SK-N-SH (cell line): ENCODE measurements at regions not wholly inside any gene's neighbourhood (a gene's known extent, or its start where the extent isn't known, plus 50 kb on each side); places are given as distances from the start of the nearest gene placed in this dataset.
"Not testable (repeated sequence)": the region's sequence is repeated elsewhere in the genome, so short reads cannot be mapped to it uniquely, and the experiment has no call there.

ENCODE experiments used
- CTCF ChIA-PET: fragments of 300-600, 350-600 bp; formaldehyde crosslinking; extraction: SDS; loops from one replicate; lab custom pipeline; 2021; lab: Yijun Ruan, JAX
- POLR2A ChIA-PET: fragments of 350-600 bp; sonication (Branson Sonifier 250); formaldehyde crosslinking; extraction: SDS; loops from one replicate; lab custom pipeline; 2020; ENCODE audit warnings: antibody characterized with exemption, inconsistent platforms; lab: Yijun Ruan, JAX
- DNase-seq: peaks from one replicate; pipeline ENCODE4 v3.0.0; 2012
- H2AFZ ChIP-seq: fragments of 200-600 bp; sonication (generic); 2 replicates; pipeline ENCODE4 v1.8.1; 2016; ENCODE audit warnings: antibody characterized with exemption, mild to moderate bottlenecking, low read depth
- H3F3A ChIP-seq: fragments of 200-600 bp; sonication (generic); replicated peaks from 2 replicates; pipeline ENCODE3; 2016; ENCODE audit warnings: antibody characterized with exemption, mild to moderate bottlenecking; ENCODE audit not compliant: insufficient read depth
- H3K27ac ChIP-seq, 2 experiments: fragments of 200-500 bp in 1 of 2; fragments of 200-600 bp in 1 of 2; sonication (Bioruptor generic) in 1 of 2; sonication (generic), shearing (Covaris generic) in 1 of 2; 2 replicates each; pipeline versions ENCODE4 v1.5.1 to v1.6.1; 2014 to 2016; ENCODE audit warnings: low read depth in 2 of 2, inconsistent platforms in 1 of 2, low read length in 1 of 2, mild to moderate bottlenecking in 1 of 2, mixed read lengths in 1 of 2
- H3K27me3 ChIP-seq: fragments of 200-600 bp; sonication (generic), shearing (Covaris generic); 2 replicates; pipeline ENCODE4 v1.6.1; 2016; ENCODE audit warnings: mixed run types; ENCODE audit not compliant: insufficient read depth
- H3K36me3 ChIP-seq, 2 experiments: fragments of 200-500 bp in 1 of 2; fragments of 200-600 bp in 1 of 2; sonication (Bioruptor generic) in 1 of 2; sonication (generic) in 1 of 2; replicated peaks in 1 of 2; 2 replicates each; pipeline versions ENCODE3 to v1.5.1; 2014 to 2016; ENCODE audit warnings: low read length in 1 of 2, mild to moderate bottlenecking in 1 of 2; ENCODE audit not compliant: insufficient read depth in 2 of 2, control insufficient read depth in 1 of 2
- H3K4me1 ChIP-seq, 2 experiments: fragments of 200-500 bp in 1 of 2; fragments of 200-600 bp in 1 of 2; sonication (Bioruptor generic) in 1 of 2; sonication (generic), shearing (Covaris generic) in 1 of 2; 2 replicates each; pipeline versions ENCODE4 v1.5.1 to v1.6.1; 2014 to 2016; ENCODE audit warnings: low read depth in 1 of 2, low read length in 1 of 2, mixed run types in 1 of 2; ENCODE audit not compliant: insufficient read depth in 2 of 2, control insufficient read depth in 1 of 2
- H3K4me2 ChIP-seq: fragments of 200-600 bp; sonication (generic), shearing (Covaris generic); 2 replicates; pipeline ENCODE4 v1.6.1; 2017; ENCODE audit warnings: mixed run types
- H3K4me3 ChIP-seq, 2 experiments: fragments of 200-500 bp in 1 of 2; fragments of 200-600 bp in 1 of 2; sonication (Bioruptor generic) in 1 of 2; sonication (generic), shearing (Covaris generic) in 1 of 2; 2 replicates each; pipeline versions ENCODE4 v1.5.1 to v1.8.1; 2014 to 2016; ENCODE audit warnings: low read depth in 2 of 2, inconsistent platforms in 1 of 2, low read length in 1 of 2, mild to moderate bottlenecking in 1 of 2, mixed read lengths in 1 of 2, moderate library complexity in 1 of 2
- H3K79me2 ChIP-seq: fragments of 200-600 bp; sonication (generic); 2 replicates; pipeline ENCODE4 v1.8.1; 2017; ENCODE audit warnings: mild to moderate bottlenecking; ENCODE audit not compliant: insufficient read depth
- H3K9ac ChIP-seq: fragments of 200-600 bp; sonication (generic); 2 replicates; pipeline ENCODE4 v1.6.1; 2017; ENCODE audit warnings: mixed run types
- H3K9me2 ChIP-seq: fragments of 200-600 bp; sonication (generic); 2 replicates; pipeline ENCODE4 v1.6.1; 2017; ENCODE audit warnings: mixed run types
- H3K9me3 ChIP-seq: fragments of 200-600 bp; sonication (generic); 2 replicates; pipeline ENCODE4 v1.6.1; 2017; ENCODE audit warnings: mixed run types, mild to moderate bottlenecking, moderate library complexity
- H4K20me1 ChIP-seq: fragments of 200-600 bp; sonication (generic); 2 replicates; pipeline ENCODE4 v1.6.1; 2017; ENCODE audit warnings: mild to moderate bottlenecking, mixed run types; ENCODE audit not compliant: insufficient read depth
- CHD2 ChIP-seq: fragments of 150-350 bp; IDR thresholded peaks from 2 replicates; pipeline ENCODE4 v1.6.1; 2018; ENCODE audit warnings: low read length; ENCODE audit not compliant: partially characterized antibody
- EP300 ChIP-seq, 2 experiments: IDR thresholded peaks; 2 replicates each; pipeline versions ENCODE4 v1.4.0 to v1.6.1; 2012; ENCODE audit warnings: borderline replicate concordance in 1 of 2, low read depth in 1 of 2, low read length in 1 of 2
- EZH2phosphoT487 ChIP-seq: fragments of 200-600 bp; sonication (generic); IDR thresholded peaks from 2 replicates; pipeline ENCODE4 v1.6.1; 2017; ENCODE audit warnings: low read depth, mixed run types, mild to moderate bottlenecking, antibody characterized with exemption, moderate library complexity, borderline replicate concordance
- IRF3 ChIP-seq: fragments of 150-350 bp; IDR thresholded peaks from 2 replicates; pipeline ENCODE4 v1.6.1; 2016; ENCODE audit warnings: mild to moderate bottlenecking, low read depth, low read length
- MAX ChIP-seq: IDR thresholded peaks from 2 replicates; pipeline ENCODE4 v1.4.0; 2012; ENCODE audit warnings: low read depth
- MEF2A ChIP-seq: IDR thresholded peaks from 2 replicates; pipeline ENCODE4 v1.4.0; 2012; ENCODE audit warnings: low read depth, borderline replicate concordance
- MXI1 ChIP-seq: IDR thresholded peaks from 2 replicates; pipeline ENCODE4 v1.6.1; 2012; ENCODE audit warnings: mild to moderate bottlenecking, low read depth, low read length, improper control_type of control experiment
- NFIC ChIP-seq: IDR thresholded peaks from 2 replicates; pipeline ENCODE4 v1.4.0; 2012; ENCODE audit warnings: borderline replicate concordance
- RCOR1 ChIP-seq: fragments of 150-350 bp; IDR thresholded peaks from 2 replicates; pipeline ENCODE4 v1.6.1; 2017; ENCODE audit warnings: antibody characterized with exemption, low read length
- SIN3A ChIP-seq: IDR thresholded peaks from 2 replicates; pipeline ENCODE4 v1.6.1; 2012; ENCODE audit warnings: low read depth, mild to moderate bottlenecking, low read length, moderate library complexity, borderline replicate concordance
- SMC3 ChIP-seq: IDR thresholded peaks from 2 replicates; pipeline ENCODE4 v1.6.1; 2012; ENCODE audit warnings: low read depth, low read length, improper control_type of control experiment
- TEAD4 ChIP-seq: IDR thresholded peaks from 2 replicates; pipeline ENCODE4 v1.4.0; 2012; ENCODE audit warnings: mild to moderate bottlenecking, borderline replicate concordance; ENCODE audit not compliant: insufficient read depth
- WGBS: methylation state at CpG from one replicate; pipeline ENCODE4 v1.1.6; 2017; ENCODE audit warnings: low lambda C conversion rate; 5-methylcytosine and 5-hydroxymethylcytosine counted together

- peak; percentile 88 for TF ChIP-seq NFIC
- TF ChIP-seq EP300 (IDR thresholded peaks at IDR 0.05; ENCODE audit: borderline replicate concordance in 1 of 2, low read depth in 1 of 2, low read length in 1 of 2): peak in 1 of 2 experiments; percentile 80; a peak in 2 of 4 replicates
- TF ChIP-seq TEAD4: 0 out of 2 replicates have a peak, but pooled peaks have one; percentile 61
These were observed 146.8 kb downstream of the SEC14L1 start (continued) for GRCh38 chr17:77287432-77288068.

- TF ChIP-seq SMC3 (no peak), EP300 (IDR thresholded peaks at IDR 0.05; ENCODE audit: borderline replicate concordance in 1 of 2, low read depth in 1 of 2, low read length in 1 of 2) (no peak), IRF3 (no peak), MEF2A (no peak), EZH2phosphoT487 (no peak), MXI1 (no peak), SIN3A (no peak), CHD2 (no peak), NFIC (no peak), RCOR1 (no peak), TEAD4 (no peak), MAX (no peak)
- TF ChIP-seq, all 33 proteins: peak for 0
- Histone ChIP-seq H3K9ac (peak overlapping the region; percentile 71), H4K20me1 (no peaks in the 10 kb centered on the region), H3K4me2 (peak overlapping the region; percentile 80), H3K36me3 (no peaks in the 10 kb centered on the region), H3K4me1 (peaks cover 41 to 57% of the 10 kb centered on the region in 2 experiments), H3K9me2 (no peaks in the 10 kb centered on the region), H3K27ac (peak overlapping the region; percentile 95 to 98), H3K9me3 (no peaks in the 10 kb centered on the region), H3F3A (peaks cover 42% of the 10 kb centered on the region), H3K27me3 (no peaks in the 10 kb centered on the region), H2AFZ (no peak overlapping the region), H3K4me3 (peak overlapping the region; percentile 35; a peak in 2 of 4 replicates), H3K79me2 (peaks cover 38% of the 10 kb centered on the region; the same call in 1 of the 2 replicates)
- 83% methylated on average over 15 of the region's 17 CpGs for WGBS
- DNase-seq: no peak
- ChIA-PET POLR2A (interaction anchor here (1.0 to 1.9 kb wide), 3 partner anchors 19 to 200 kb away, joined by 3 to 10 read pairs (median 4); no protein-coding TSS in a partner anchor), CTCF (interaction anchor here (0.6 to 1.4 kb wide), 7 partner anchors 10 to 232 kb away, joined by 3 to 5 read pairs (median 3); no protein-coding TSS in a partner anchor)
These were observed 147.4 kb downstream of the SEC14L1 start for GRCh38 chr17:77288115-77288619.

- CTCF ChIA-PET: interaction anchor here (0.7 kb wide), 1 partner anchor 351 kb away, joined by 3 read pairs; no protein-coding TSS in a partner anchor
- POLR2A ChIA-PET: interaction anchor here (0.6 kb wide), 1 partner anchor 591 kb away, joined by 3 read pairs; no protein-coding TSS in a partner anchor
- WGBS: 97% methylated on average over 20 of the region's 20 CpGs
These were observed 150.2 kb downstream of the SEC14L1 start for GRCh38 chr17:77290759-77291558.

More at GRCh38 chr17:77290759-77291558, 150.2 kb downstream of the SEC14L1 start:
- H3K27me3 ChIP-seq, H4K20me1 ChIP-seq, H3K9me3 ChIP-seq, H3K27ac ChIP-seq, H3K36me3 ChIP-seq, H3K4me2 ChIP-seq, H3K9me2 ChIP-seq, DNase-seq, H3K4me3 ChIP-seq, H2AFZ ChIP-seq, H3K9ac ChIP-seq: not testable (repeated sequence)
- Histone ChIP-seq H3F3A (peaks cover 29% of the 10 kb centered on the region), H3K4me1 (peaks cover 27 to 42% of the 10 kb centered on the region in 2 experiments), H3K79me2 (peaks cover 38% of the 10 kb centered on the region; the same call in 1 of the 2 replicates)
